ENCODE measurements at regions not wholly inside any gene's neighbourhood (a gene's known extent, or its start where the extent isn't known, plus 50 kb on each side); places are given as distances from the start of the nearest gene placed in this dataset.
"Not testable (repeated sequence)": the region's sequence is repeated elsewhere in the genome, so short reads cannot be mapped to it uniquely, and the experiment has no call there.

GRCh38 chr17:21548236-21548635 is 144.1 kb upstream of the KCNJ18 start:
- DNase-seq (ENCODE audit: extremely low spot score, insufficient read length, low read depth) (no peak), FAIRE-seq (no peak)

- DNase-seq (ENCODE audit: extremely low spot score, insufficient read length, low read depth), result no peak
- FAIRE-seq, result no peak
Measured at GRCh38 chr17:21549107-21549687, 143.1 kb upstream of the KCNJ18 start.

- not testable (repeated sequence) for DNase-seq (ENCODE audit: extremely low spot score, insufficient read length, low read depth); FAIRE-seq
Measured at GRCh38 chr17:21550031-21550430, 142.3 kb upstream of the KCNJ18 start.

- FAIRE-seq, result no peak
- DNase-seq (ENCODE audit: extremely low spot score, insufficient read length, low read depth), result peak; percentile 56
Measured at GRCh38 chr17:21551081-21551881, 141.0 kb upstream of the KCNJ18 start.

GRCh38 chr17:21558921-21559320 is 133.4 kb upstream of the KCNJ18 start:
- DNase-seq (ENCODE audit: extremely low spot score, insufficient read length, low read depth); FAIRE-seq: not testable (repeated sequence)

- DNase-seq (ENCODE audit: extremely low spot score, insufficient read length, low read depth) (no peak), FAIRE-seq (no peak)
Measured at GRCh38 chr17:21564262-21564661, 128.1 kb upstream of the KCNJ18 start.

- FAIRE-seq; DNase-seq (ENCODE audit: extremely low spot score, insufficient read length, low read depth): not testable (repeated sequence)
Measured at GRCh38 chr17:21564757-21565156, 127.6 kb upstream of the KCNJ18 start.

GRCh38 chr17:21570427-21570826 is 121.9 kb upstream of the KCNJ18 start:
- DNase-seq (ENCODE audit: extremely low spot score, insufficient read length, low read depth); FAIRE-seq: not testable (repeated sequence)

GRCh38 chr17:21572148-21572547 is 120.2 kb upstream of the KCNJ18 start:
- not testable (repeated sequence) for DNase-seq (ENCODE audit: extremely low spot score, insufficient read length, low read depth); FAIRE-seq

- FAIRE-seq; DNase-seq (ENCODE audit: extremely low spot score, insufficient read length, low read depth): not testable (repeated sequence)
Measured at GRCh38 chr17:21573271-21573960, 118.9 kb upstream of the KCNJ18 start.

- no peak for DNase-seq (ENCODE audit: extremely low spot score, insufficient read length, low read depth)
- no peak for FAIRE-seq
Measured at GRCh38 chr17:21573961-21574610, 118.2 kb upstream of the KCNJ18 start.

GRCh38 chr17:21574611-21575255 is 117.6 kb upstream of the KCNJ18 start:
- not testable (repeated sequence) for DNase-seq (ENCODE audit: extremely low spot score, insufficient read length, low read depth); FAIRE-seq

GRCh38 chr17:21578783-21579182 is 113.5 kb upstream of the KCNJ18 start:
- FAIRE-seq; DNase-seq (ENCODE audit: extremely low spot score, insufficient read length, low read depth): not testable (repeated sequence)

- no peak for FAIRE-seq
Measured at GRCh38 chr17:21592774-21593173, 99.5 kb upstream of the KCNJ18 start.

GRCh38 chr17:21593452-21594105 is 98.7 kb upstream of the KCNJ18 start:
- DNase-seq (ENCODE audit: extremely low spot score, insufficient read length, low read depth); FAIRE-seq: not testable (repeated sequence)

More at GRCh38 chr17:21592774-21593173, 99.5 kb upstream of the KCNJ18 start:
- no peak for DNase-seq (ENCODE audit: extremely low spot score, insufficient read length, low read depth)

GRCh38 chr17:21595086-21595485 is 97.2 kb upstream of the KCNJ18 start:
- DNase-seq (ENCODE audit: extremely low spot score, insufficient read length, low read depth), result no peak

GRCh38 chr17:21602176-21602575 is 90.1 kb upstream of the KCNJ18 start:
- DNase-seq (ENCODE audit: extremely low spot score, insufficient read length, low read depth), result no peak
- FAIRE-seq, result no peak

More at GRCh38 chr17:21595086-21595485, 97.2 kb upstream of the KCNJ18 start:
- FAIRE-seq, result no peak

GRCh38 chr17:21603292-21603691 is 89.0 kb upstream of the KCNJ18 start:
- not testable (repeated sequence) for DNase-seq (ENCODE audit: extremely low spot score, insufficient read length, low read depth); FAIRE-seq

GRCh38 chr17:21611443-21611842 is 80.9 kb upstream of the KCNJ18 start:
- FAIRE-seq, result not testable (repeated sequence)

More at GRCh38 chr17:21611443-21611842, 80.9 kb upstream of the KCNJ18 start:
- not testable (repeated sequence) for DNase-seq (ENCODE audit: extremely low spot score, insufficient read length, low read depth)
